SKM-1 treated with dmso at 0.1 percent for 144 hours (cell line): ENCODE measurements at regions not wholly inside any gene's neighbourhood (a gene's known extent, or its start where the extent isn't known, plus 50 kb on each side); places are given as distances from the start of the nearest gene placed in this dataset.
A peak's percentile ranks its signal among the peaks of the same experiment; 100 is the strongest.
"Not testable (repeated sequence)": the region's sequence is repeated elsewhere in the genome, so short reads cannot be mapped to it uniquely, and the experiment has no call there.

Experiments used
- DNase-seq: peaks from one replicate; lab custom pipeline; 2025; ENCODE audit not compliant: unreplicated experiment; lab: John Stamatoyannopoulos, UW

- DNase-seq = no peak
These were observed 319.6 kb upstream of the TCF4 start for GRCh38 chr18:55907453-55908175.

- DNase-seq = no peak
These were observed 318.5 kb upstream of the TCF4 start for GRCh38 chr18:55906536-55906935.

DNA sequence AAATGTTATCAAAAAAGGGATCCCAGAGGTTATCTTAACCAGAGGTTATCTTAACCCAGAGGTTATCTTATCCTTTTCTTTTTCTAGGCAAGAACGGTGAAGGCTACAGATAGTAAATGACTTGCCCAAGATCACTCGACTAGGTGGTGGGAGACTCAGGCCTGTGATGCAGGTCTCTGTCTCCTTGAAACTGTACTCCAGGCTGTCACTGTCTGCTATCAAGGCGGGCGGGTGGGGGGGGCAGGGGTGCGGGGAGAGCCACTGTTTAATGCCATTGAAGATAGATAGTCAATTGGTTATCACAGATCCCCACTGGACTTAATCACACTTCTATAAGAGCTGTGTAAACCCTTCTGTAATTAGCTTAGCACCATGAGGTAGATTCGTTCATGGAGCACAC, 315.9 kb upstream of the TCF4 start:
- no peak for DNase-seq

DNA sequence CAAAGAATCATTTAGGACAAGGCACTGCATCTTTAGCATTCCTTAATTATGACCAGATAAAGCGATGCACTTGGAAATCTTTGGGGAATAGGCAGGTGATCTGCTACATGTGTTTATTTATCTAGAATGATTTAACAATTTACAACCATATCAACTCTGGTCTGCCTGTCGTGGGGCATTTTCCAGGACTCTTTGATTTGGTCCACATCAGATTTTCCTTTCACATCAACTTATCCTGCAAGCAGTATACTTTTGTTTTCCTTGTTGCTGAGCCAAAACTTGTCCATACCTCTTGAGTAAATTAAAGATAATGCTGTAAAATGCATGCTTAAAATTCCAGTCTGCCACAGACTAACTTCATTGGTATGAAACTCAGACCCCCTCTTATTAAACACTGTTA, 312.4 kb upstream of the TCF4 start:
- DNase-seq = no peak

DNA sequence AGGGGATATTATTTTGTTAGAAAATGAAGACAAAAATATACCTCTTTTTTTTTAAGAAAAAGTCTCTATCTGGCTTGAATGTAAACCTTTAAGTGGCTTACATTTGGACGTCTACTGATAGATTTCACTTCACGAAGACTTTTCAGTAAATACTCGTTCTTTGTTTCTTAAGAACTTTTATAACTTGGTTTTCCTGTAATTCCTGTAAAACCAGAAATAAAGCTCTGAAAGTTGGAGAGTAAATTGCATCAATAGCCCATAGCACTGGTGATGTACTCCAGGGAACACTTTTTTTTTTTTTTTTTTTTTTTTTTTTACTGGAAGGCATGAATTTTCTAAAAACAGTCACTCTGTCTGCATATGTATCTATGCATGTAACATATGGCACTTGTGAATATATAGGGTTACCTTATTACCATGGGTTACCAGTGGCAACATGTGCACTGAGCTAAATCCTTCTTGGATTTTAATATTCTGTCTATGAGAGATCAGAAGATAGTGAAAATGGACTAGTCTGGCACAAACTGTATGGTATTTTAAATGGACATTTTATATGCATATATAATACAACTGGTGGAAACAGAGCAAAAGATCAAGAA, 309.2 kb upstream of the TCF4 start:
- no peak for DNase-seq

DNA sequence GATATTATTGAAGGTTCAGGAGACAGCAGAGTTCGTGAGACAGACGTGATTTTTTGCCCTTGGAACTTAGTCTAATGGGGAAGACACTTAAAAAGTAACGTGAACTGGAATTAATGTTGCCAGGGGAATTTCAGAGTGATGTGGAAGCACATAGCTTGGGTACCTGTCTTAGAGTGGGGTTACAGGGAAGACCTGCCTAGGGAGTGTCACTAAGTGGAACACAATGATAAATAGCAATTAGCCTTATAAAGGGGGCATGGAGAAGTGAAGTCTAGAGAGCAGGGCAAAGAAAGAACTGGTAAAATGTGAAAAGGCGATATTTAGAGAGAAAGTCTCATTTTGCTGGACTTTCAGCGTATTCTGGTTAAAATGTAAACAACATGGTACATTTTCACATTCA, 306.0 kb upstream of the TCF4 start:
- DNase-seq = no peak

DNA sequence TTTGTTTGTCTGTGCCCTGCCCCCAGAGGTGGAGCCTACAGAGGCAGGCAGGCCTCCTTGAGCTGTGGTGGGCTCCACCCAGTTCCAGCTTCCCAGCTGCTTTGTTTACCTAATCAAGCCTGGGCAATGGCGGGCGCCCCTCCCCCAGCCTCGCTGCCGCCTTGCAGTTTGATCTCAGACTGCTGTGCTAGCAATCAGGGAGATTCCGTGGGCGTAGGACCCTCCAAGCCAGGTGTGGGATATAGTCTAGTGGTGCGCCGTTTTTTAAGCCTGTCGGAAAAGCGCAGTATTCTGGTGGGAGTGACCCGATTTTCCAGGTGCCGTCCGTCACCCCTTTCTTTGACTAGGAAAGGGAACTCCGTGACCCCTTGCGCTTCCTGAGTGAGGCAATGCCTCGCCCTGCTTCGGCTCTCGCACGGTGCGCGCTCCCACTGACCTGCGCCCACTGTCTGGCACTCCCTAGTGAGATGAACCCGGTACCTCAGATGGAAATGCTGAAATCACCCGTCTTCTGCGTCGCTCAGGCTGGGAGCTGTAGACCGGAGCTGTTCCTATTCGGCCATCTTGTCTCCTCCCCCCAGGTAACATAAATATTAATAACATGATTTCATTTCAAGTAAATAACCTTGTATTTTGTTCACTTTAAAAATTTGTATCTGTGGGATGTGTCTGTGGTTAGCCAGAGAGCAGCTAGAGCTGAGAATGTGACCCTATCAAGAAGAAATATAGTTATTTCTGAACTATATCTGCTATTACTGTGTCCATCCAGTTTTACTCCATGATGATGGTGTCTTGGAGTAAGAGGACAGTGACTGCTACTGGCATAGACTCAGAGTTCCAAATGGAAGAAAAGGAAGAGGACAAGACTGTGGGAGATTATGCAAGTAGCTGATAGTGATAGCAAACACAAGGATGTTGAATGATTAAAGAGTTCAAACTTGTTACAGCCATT, 305.1 kb upstream of the TCF4 start:
- not testable (repeated sequence) for DNase-seq

- DNase-seq = no peak
These were observed 298.9 kb upstream of the TCF4 start for GRCh38 chr18:55886886-55887285.

GRCh38 chr18:55884498-55884897, 296.5 kb upstream of the TCF4 start:
- DNase-seq = peak; percentile 15

GRCh38 chr18:55880617-55881016, 292.6 kb upstream of the TCF4 start:
- no peak for DNase-seq

GRCh38 chr18:55879331-55879730, 291.3 kb upstream of the TCF4 start:
- no peak for DNase-seq

DNA sequence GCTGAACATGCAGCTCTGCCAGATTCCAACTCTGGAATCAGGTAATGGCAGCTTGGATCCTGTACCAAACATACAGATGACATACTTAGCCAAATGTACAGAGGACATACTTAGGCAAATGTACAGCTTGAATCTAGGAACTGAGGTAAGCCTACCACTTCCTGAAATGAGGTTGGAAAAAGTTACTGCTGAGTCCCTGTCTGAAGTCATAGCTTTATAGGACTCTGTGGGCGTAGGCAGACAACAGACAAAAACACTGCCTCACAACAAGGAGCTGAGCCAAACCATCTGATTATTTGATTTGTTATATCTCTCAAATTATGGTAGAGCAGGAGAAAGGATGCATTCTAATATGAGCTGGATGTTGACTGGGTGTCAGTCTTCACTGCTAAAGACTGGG, 290.2 kb upstream of the TCF4 start:
- peak; percentile 19 for DNase-seq

DNA sequence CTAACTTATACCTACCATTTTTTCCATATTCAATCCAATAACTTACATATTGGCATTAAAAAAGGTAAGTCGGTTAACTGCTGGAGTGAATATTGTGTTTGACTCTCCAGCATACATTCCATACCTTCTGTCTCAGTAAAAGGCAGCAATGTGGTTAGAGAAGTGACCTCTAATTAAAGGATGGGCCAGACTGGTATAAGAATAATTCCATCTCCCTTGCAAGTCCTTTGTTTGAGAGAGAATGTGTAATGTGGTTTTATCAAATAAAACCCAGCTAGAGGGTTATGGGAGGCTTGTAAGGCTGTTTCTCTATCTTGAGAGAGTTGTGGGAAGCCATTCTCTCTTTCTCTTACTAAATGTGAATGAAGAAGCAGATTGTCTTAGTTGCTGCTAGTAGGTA, 289.3 kb upstream of the TCF4 start:
- no peak for DNase-seq

GRCh38 chr18:55876254-55876653, 288.3 kb upstream of the TCF4 start:
- no peak for DNase-seq

- DNase-seq = no peak
These were observed 287.4 kb upstream of the TCF4 start for GRCh38 chr18:55875371-55875901.

- no peak for DNase-seq
These were observed 281.8 kb upstream of the TCF4 start for GRCh38 chr18:55869556-55870501.

DNA sequence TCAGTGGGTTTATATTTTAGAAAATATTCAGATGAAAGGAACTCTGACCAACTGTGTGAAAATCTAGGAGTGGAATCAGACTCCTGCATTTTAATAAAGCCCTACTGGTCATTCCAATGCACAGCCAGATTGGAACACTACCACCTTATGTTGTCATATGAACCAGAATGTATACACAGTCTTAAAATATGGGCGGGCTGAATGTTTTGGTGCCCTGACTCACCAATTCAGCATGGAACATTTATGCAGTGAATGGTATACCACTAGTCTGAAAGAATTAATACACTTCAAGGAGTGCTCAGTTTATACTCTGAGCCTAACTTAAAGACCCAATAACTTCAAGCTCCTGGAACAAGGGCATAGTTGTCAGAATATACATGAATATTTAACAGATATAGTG, 280.9 kb upstream of the TCF4 start:
- no peak for DNase-seq

GRCh38 chr18:55866886-55867285, 278.9 kb upstream of the TCF4 start:
- DNase-seq = no peak

DNA sequence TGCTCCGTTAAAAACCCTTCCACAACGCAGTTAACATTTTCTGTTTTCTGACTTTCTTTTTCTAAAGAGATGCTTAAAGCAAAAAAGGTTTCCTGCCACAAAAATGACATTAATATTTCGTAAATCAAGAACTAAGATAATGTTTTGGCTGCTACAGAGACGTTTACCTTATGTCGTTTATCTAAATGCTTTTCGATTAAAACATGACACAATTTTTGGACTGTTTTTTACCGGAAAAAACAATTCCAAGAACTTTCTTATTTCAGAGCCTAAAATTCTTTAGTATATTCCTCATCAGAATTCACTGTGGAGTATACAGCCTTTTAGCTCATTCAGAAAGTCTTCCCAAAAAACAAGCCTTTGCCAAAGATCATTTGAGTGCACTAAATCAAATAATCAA, 278.0 kb upstream of the TCF4 start:
- DNase-seq = no peak

GRCh38 chr18:55864281-55864680, 276.3 kb upstream of the TCF4 start:
- no peak for DNase-seq

- no peak for DNase-seq
These were observed 275.9 kb upstream of the TCF4 start for GRCh38 chr18:55863876-55864275.
